GM18498 (cell line): ENCODE measurements at regions not wholly inside any gene's neighbourhood (a gene's known extent, or its start where the extent isn't known, plus 50 kb on each side); places are given as distances from the start of the nearest gene placed in this dataset.

Experiments used
- ATAC-seq: cut with Tn5 transposase; IDR thresholded peaks from one replicate; pipeline ENCODE4 v1.9.1; 2021; ENCODE audit warnings: mild to moderate bottlenecking, moderate library complexity; ENCODE audit not compliant: unreplicated experiment

DNA sequence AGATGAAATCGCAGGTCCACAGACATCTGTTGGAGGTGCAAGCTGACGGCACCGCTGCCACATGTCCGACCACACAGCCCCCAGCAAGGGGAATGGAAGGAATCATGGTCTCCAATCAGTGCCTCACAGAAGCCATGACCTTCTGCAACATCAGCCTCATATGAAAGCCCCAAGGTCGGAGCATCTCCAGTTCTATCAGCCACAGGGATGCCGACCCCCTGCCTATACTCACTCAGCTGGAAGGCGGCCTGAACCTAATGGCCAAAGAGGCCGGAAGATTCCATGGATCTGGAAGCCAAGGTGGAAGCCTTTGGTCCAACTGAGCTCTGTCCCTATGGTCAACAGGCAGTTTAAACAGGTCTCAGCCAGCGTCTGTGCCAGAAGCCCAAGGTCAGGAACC, 278.8 kb downstream of the TNS1 start:
- ATAC-seq = no peak

- no peak for ATAC-seq
Measured at GRCh38 chr2:217722883-217723472, 279.8 kb downstream of the TNS1 start.

DNA sequence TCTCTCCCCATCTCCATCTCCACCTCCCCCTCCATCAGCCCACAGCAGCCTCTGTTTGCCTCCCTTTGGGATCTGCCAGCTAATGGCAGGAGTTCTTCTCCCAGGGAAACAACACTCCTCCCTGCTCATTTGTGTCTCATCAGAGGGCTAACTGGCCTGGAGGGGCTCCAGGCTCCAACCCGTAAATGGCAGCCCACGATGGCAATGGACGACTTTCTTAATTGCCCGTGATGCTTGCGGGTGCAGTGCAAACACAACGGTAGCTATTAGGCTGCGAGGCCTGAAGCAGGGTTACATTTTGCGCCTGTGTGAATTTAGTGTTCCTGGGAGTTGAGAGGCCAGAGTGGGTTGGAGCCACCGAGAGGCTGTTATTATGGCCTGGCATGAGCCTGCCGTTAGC, 285.1 kb downstream of the TNS1 start:
- ATAC-seq = no peak

GRCh38 chr2:217715484-217715883, 287.3 kb downstream of the TNS1 start:
- ATAC-seq = no peak

- no peak for ATAC-seq
Measured at GRCh38 chr2:217714287-217714751, 288.5 kb downstream of the TNS1 start.

DNA sequence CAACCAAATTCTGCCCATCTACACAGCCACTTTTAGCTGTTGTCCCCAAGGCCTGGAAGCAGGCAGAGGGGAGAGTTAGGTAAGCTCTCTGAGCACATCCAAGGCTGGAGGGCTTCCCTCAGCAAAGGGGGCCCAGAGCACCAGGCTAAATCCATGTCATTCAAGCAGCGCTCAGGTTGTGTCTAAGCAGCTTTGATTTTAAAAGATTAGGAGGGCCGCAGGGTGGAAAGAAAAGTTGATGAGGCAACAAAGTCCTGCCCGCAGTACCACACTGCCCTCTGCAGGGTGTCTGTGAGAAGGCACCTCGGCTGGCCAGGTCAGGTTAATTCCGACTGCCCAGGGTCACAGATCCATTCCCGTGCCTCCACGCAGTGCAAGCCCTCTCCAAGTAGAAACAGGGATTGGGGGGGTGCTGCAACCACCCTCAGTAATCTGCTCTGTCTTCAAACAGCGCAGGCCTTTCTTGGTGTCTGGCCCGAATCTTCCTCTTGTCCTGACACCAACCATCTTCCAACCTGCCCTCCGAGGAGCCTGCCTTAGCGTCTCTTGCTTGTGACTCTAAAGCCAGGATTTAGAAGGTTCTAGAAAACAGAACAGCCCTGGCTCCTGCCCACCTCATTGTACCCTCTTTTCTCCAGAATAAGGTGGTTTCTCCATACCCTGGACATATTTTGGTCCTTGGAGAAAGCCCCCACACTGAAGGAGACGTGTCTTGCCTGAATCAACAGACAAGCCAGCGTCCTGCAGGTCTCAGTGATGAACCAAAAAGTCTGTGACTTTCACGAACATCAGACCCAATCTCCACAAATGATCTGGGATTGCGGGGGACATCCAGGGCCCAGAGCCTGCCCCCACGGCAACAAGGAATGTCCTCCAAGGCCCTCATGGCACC, 289.2 kb downstream of the TNS1 start:
- ATAC-seq = no peak

- no peak for ATAC-seq
Measured at GRCh38 chr2:217712431-217712830, 290.4 kb downstream of the TNS1 start.

- ATAC-seq = no peak
Measured at GRCh38 chr2:217711188-217711587, 291.6 kb downstream of the TNS1 start.

DNA sequence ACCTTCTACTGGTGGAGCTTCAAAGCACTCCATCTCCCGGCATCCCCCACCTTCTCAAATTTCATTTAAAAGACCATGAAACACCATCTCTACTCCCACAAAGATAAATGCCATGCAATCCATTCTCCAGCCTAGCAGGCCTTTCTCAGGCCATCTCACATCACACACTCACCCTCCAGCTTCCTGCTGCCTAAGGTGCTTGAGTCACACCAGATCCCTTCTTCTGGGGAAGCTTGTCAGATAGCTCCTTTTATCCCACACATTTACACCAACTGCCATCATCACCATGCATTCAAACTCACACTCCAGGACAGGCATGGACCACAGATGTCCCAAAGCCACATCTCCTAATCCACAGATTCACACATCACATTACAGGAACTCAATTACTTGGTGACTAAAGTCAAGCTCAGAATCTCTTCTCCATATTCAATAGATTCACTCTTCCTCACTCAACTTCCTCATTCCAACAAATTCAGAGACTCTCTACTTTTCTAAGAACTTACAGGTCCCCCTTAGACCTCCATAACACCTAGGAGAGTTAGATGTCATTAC, 292.5 kb downstream of the TNS1 start:
- ATAC-seq = no peak

- ATAC-seq = no peak
Measured at GRCh38 chr2:217709478-217710210, 293.2 kb downstream of the TNS1 start.

- no peak for ATAC-seq
Measured at GRCh38 chr2:217707131-217707611, 295.6 kb downstream of the TNS1 start.

DNA sequence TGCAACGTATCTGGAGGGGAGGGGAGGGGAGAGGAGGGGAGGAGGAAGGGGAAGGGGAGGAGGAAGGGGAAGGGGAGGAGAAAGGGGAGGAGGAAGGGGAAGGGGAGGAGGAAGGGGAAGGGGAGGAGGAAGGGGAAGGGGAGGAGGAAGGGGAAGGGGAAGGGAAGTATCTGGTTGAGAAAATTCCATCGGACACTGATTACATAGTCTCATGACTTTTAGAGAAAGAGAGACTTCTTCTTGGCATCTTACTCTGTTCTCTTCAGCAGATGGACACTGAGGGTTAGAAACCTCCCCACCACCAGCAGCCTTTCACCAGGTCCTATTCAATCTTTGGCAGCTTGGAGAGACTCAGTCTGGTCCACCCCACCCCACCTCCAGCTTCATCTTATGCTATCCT, 296.3 kb downstream of the TNS1 start:
- ATAC-seq = no peak

DNA sequence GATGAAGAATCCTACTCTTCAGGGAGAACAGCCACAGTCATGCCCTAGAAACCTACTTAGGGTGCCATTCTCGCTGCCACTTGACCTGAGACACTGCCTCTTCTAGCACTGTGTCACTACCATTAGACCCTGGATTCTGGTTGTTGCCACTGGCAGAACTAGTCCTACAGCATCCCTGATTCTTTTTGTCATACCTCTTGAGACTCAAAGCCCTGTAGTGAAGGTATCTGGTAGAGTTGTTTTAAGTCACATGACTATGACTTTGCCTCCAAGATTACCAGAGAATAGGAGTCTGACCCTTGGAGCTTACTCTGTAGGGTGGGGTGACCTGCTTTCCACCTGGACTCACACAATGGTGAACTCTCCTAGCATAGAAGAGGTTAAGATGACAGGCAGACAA, 296.7 kb downstream of the TNS1 start:
- no peak for ATAC-seq

DNA sequence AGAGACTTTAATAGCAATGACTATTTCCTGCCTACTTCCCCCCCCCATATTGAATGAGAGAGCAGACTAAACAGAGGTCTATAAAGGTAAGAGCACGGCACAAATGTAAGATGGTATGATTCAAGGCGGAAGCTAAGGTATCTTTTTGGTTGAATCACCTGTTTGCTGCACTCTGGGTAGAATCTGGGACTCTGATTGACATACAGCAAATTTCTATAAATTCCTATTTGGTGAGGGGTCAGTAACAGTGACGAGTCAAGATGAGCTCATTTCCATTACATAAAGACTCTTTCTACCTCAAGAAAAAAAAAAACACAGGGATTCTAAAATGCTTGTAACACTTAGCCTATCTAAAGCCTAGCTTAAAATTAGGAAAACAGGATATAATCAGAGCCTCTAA, 297.3 kb downstream of the TNS1 start:
- no peak for ATAC-seq

DNA sequence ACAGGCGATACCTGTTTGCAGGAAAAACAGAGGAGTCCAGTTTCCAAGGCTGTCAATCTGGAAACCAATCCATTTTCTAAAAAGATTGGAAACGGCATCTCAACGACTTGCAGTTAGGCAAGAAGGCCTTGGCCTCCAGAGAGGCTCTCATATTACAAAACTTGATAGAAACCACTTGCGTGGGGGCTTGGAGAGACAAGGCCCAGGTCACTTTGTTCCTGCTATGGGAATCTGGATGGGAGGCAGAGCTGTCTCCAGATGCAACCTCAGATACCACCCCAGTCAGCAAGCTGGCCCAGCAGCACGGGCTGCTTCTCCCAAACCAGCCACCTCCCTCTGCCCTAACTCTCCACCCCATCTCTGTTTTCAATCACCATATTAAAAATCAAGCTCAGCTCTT, 298.8 kb downstream of the TNS1 start:
- ATAC-seq = no peak

DNA sequence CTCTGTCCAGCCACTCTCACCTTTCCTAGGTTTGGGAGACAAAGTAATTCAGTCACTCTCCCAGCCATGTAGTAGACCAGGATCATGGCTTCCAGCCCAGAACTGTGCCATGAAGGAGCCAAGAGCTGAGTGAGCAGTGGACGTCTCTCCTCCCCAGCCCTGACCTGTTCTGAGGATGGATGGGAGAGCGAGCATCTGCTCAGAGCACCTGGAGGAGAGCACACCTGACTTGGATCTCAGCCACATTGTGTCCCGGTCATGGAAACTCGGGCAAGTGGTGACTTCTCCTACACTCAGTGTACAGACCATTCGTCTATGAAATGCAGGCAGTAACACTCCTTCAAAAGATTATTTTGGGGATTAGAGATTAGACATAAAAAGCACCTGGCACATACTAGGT, 299.7 kb downstream of the TNS1 start:
- ATAC-seq = no peak

GRCh38 chr2:217701622-217702021, 301.2 kb downstream of the TNS1 start:
- ATAC-seq = no peak

DNA sequence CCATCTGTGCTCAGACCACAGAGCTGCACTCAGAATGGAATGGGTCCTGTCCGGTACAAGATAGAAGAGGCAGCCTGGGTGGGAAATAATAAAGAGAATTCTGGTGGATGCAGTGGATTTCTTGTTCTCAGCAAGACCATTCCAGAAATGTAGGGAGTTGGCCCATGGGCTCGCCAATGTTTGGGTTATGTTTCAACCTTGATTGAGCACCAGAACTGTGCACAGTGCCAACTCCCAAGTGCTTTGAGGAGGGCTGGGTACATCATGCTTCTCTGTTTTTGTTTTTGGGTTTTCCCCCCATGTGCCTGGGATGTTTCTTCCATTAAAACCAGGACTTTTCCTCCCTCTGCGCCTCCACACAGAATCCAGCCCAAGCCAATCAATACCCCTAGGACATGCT, 304.1 kb downstream of the TNS1 start:
- no peak for ATAC-seq

- ATAC-seq = no peak
Measured at GRCh38 chr2:217695033-217695520, 307.7 kb downstream of the TNS1 start.

DNA sequence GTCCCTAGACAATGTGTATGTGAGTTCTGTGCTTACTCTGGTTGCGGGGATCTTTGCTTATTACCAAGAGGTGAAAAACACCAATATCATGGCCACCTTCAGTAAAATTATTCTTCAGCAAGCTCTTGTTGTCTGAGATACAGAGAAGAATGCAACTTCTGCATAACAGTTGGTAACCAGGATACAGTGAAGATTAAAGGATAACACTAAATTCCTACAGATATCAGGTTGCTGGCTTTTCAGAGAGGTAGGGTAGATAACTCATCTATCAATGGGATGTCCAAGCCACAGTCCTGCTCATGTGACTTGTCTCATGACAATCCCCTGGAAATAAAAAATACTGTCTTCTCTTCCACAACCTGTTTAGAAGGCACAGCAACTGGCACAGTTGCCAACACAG, 308.5 kb downstream of the TNS1 start:
- ATAC-seq = no peak

GRCh38 chr2:217693363-217693762, 309.4 kb downstream of the TNS1 start:
- ATAC-seq = no peak
